ENCODE measurements at regions not wholly inside any gene's neighbourhood (a gene's known extent, or its start where the extent isn't known, plus 50 kb on each side); places are given as distances from the start of the nearest gene placed in this dataset.

GRCh38 chr1:50322579-50322978 lies 100.7 kb downstream of the DMRTA2 start (continued):
- TF ChIP-seq CSRNP3 (CRISPR knock-in tag; IDR thresholded peaks at IDR 0.05), result no peak

- ATAC-seq, result no peak
- no peak for TF ChIP-seq ESRRG (CRISPR knock-in tag; IDR thresholded peaks at IDR 0.05)
- no peak for TF ChIP-seq ZNF565 (CRISPR knock-in tag; conservative IDR thresholded peaks at IDR 0.05; ENCODE audit: low read depth)
- no peak for TF ChIP-seq OSR1 (CRISPR knock-in tag; IDR thresholded peaks at IDR 0.05)
- no peak for TF ChIP-seq ARNTL (CRISPR knock-in tag; IDR thresholded peaks at IDR 0.05; ENCODE audit: borderline replicate concordance, low read depth)
- no peak for TF ChIP-seq ZFP3 (CRISPR knock-in tag; IDR thresholded peaks at IDR 0.05)
- TF ChIP-seq BACH2 (CRISPR knock-in tag; IDR thresholded peaks at IDR 0.05; ENCODE audit: borderline replicate concordance), result no peak
- TF ChIP-seq CSRNP3 (CRISPR knock-in tag; IDR thresholded peaks at IDR 0.05), result no peak
- no peak for TF ChIP-seq TCF4 (CRISPR knock-in tag; IDR thresholded peaks at IDR 0.05; ENCODE audit: borderline replicate concordance)
- TF ChIP-seq PPARA (CRISPR knock-in tag; IDR thresholded peaks at IDR 0.05; ENCODE audit: borderline replicate concordance), result no peak
- no peak for TF ChIP-seq ZC3H10 (CRISPR knock-in tag; IDR thresholded peaks at IDR 0.05)
Measured at GRCh38 chr1:50318428-50318827, 104.8 kb downstream of the DMRTA2 start.

GRCh38 chr1:50308878-50309277 lies 114.4 kb downstream of the DMRTA2 start:
- TF ChIP-seq SNAI2 (CRISPR knock-in tag; IDR thresholded peaks at IDR 0.05), result peak; percentile 88; the same call in 1 of the 2 replicates
- 0 out of 2 replicates have a peak, but pooled peaks have one; percentile 4 for TF ChIP-seq ZNF8 (CRISPR knock-in tag; IDR thresholded peaks at IDR 0.05)
- TF ChIP-seq PPARA (CRISPR knock-in tag; IDR thresholded peaks at IDR 0.05; ENCODE audit: borderline replicate concordance), result no peak
- TF ChIP-seq ZNF565 (CRISPR knock-in tag; conservative IDR thresholded peaks at IDR 0.05; ENCODE audit: low read depth), result peak; percentile 78; the same call in 1 of the 2 replicates
- no peak for TF ChIP-seq ISL1 (CRISPR knock-in tag; IDR thresholded peaks at IDR 0.05)
- TF ChIP-seq TCF4 (CRISPR knock-in tag; IDR thresholded peaks at IDR 0.05; ENCODE audit: borderline replicate concordance), result peak; percentile 68
- TF ChIP-seq CSDC2 (CRISPR knock-in tag; IDR thresholded peaks at IDR 0.05), result peak; percentile 59; the same call in 1 of the 2 replicates
- peak; percentile 86 for ATAC-seq

GRCh38 chr1:50305808-50306207 lies 117.4 kb downstream of the DMRTA2 start:
- TF ChIP-seq ISL1 (CRISPR knock-in tag; IDR thresholded peaks at IDR 0.05), result no peak
- no peak for TF ChIP-seq POU6F1 (CRISPR knock-in tag; IDR thresholded peaks at IDR 0.05; ENCODE audit: borderline replicate concordance, low read depth)
- no peak for TF ChIP-seq RARB (CRISPR knock-in tag; IDR thresholded peaks at IDR 0.05)
- no peak for TF ChIP-seq ZC3H10 (CRISPR knock-in tag; IDR thresholded peaks at IDR 0.05)
- TF ChIP-seq CSDC2 (CRISPR knock-in tag; IDR thresholded peaks at IDR 0.05), result no peak
- TF ChIP-seq SNAI2 (CRISPR knock-in tag; IDR thresholded peaks at IDR 0.05), result no peak
- TF ChIP-seq BACH2 (CRISPR knock-in tag; IDR thresholded peaks at IDR 0.05; ENCODE audit: borderline replicate concordance), result no peak
- TF ChIP-seq CSRNP3 (CRISPR knock-in tag; IDR thresholded peaks at IDR 0.05), result no peak
- no peak for TF ChIP-seq ARNTL (CRISPR knock-in tag; IDR thresholded peaks at IDR 0.05; ENCODE audit: borderline replicate concordance, low read depth)
- no peak for TF ChIP-seq OSR1 (CRISPR knock-in tag; IDR thresholded peaks at IDR 0.05)
- no peak for TF ChIP-seq ZFP3 (CRISPR knock-in tag; IDR thresholded peaks at IDR 0.05)
- no peak for ATAC-seq

- ATAC-seq, result no peak; the same call in 2 of the 3 replicates
- TF ChIP-seq CSDC2 (CRISPR knock-in tag; IDR thresholded peaks at IDR 0.05), result no peak
- no peak for TF ChIP-seq GLIS3 (CRISPR knock-in tag; IDR thresholded peaks at IDR 0.05)
- TF ChIP-seq ESRRG (CRISPR knock-in tag; IDR thresholded peaks at IDR 0.05), result no peak
- TF ChIP-seq SNAI2 (CRISPR knock-in tag; IDR thresholded peaks at IDR 0.05), result no peak
- TF ChIP-seq PPARA (CRISPR knock-in tag; IDR thresholded peaks at IDR 0.05; ENCODE audit: borderline replicate concordance), result no peak
- TF ChIP-seq TOX (CRISPR knock-in tag; IDR thresholded peaks at IDR 0.05; ENCODE audit: borderline replicate concordance), result no peak
- no peak for TF ChIP-seq OSR1 (CRISPR knock-in tag; IDR thresholded peaks at IDR 0.05)
- TF ChIP-seq ZFP3 (CRISPR knock-in tag; IDR thresholded peaks at IDR 0.05), result no peak
- TF ChIP-seq ZFP30 (CRISPR knock-in tag; IDR thresholded peaks at IDR 0.05), result no peak
- TF ChIP-seq TCF4 (CRISPR knock-in tag; IDR thresholded peaks at IDR 0.05; ENCODE audit: borderline replicate concordance), result no peak
- TF ChIP-seq BACH2 (CRISPR knock-in tag; IDR thresholded peaks at IDR 0.05; ENCODE audit: borderline replicate concordance), result no peak
- TF ChIP-seq, protein P1, sequence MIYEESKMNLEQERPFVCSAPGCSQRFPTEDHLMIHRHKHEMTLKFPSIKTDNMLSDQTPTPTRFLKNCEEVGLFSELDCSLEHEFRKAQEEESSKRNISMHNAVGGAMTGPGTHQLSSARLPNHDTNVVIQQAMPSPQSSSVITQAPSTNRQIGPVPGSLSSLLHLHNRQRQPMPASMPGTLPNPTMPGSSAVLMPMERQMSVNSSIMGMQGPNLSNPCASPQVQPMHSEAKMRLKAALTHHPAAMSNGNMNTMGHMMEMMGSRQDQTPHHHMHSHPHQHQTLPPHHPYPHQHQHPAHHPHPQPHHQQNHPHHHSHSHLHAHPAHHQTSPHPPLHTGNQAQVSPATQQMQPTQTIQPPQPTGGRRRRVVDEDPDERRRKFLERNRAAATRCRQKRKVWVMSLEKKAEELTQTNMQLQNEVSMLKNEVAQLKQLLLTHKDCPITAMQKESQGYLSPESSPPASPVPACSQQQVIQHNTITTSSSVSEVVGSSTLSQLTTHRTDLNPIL (CRISPR knock-in tag; IDR thresholded peaks at IDR 0.05; ENCODE audit: low read depth), result no peak
- TF ChIP-seq ISL1 (CRISPR knock-in tag; IDR thresholded peaks at IDR 0.05), result no peak
- no peak for TF ChIP-seq CSRNP3 (CRISPR knock-in tag; IDR thresholded peaks at IDR 0.05)
- no peak for TF ChIP-seq ZNF565 (CRISPR knock-in tag; conservative IDR thresholded peaks at IDR 0.05; ENCODE audit: low read depth)
- TF ChIP-seq ZC3H10 (CRISPR knock-in tag; IDR thresholded peaks at IDR 0.05), result no peak
Measured at GRCh38 chr1:50300297-50300696, 122.9 kb downstream of the DMRTA2 start.
